ENCODE measurements at regions not wholly inside any gene's neighbourhood (a gene's known extent, or its start where the extent isn't known, plus 50 kb on each side); places are given as distances from the start of the nearest gene placed in this dataset.

DNA sequence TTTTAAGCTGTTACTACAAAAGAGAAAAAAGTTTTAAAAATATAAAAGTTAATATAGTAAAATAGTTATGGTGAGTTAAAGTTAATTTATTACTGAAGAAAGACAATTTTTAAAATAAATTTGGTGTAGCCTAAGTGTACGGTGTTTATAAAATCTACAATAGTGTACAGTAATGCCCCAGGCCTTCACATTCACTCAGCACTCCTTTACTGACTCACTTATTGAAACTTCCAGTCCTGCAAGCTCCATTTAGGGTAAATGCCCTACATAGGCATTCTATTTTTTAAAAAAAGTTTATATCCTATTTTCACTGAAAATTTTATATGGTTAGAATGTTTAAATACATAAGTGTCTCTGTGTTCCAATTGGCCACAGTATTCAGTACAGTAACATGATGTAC lies 769.5 kb upstream of the NOVA1 start (continued):
- no peak for TF ChIP-seq ZNF391 (tag by site-specific recombination; IDR thresholded peaks at IDR 0.05; ENCODE audit: borderline replicate concordance, low read depth)
- TF ChIP-seq, protein P1, sequence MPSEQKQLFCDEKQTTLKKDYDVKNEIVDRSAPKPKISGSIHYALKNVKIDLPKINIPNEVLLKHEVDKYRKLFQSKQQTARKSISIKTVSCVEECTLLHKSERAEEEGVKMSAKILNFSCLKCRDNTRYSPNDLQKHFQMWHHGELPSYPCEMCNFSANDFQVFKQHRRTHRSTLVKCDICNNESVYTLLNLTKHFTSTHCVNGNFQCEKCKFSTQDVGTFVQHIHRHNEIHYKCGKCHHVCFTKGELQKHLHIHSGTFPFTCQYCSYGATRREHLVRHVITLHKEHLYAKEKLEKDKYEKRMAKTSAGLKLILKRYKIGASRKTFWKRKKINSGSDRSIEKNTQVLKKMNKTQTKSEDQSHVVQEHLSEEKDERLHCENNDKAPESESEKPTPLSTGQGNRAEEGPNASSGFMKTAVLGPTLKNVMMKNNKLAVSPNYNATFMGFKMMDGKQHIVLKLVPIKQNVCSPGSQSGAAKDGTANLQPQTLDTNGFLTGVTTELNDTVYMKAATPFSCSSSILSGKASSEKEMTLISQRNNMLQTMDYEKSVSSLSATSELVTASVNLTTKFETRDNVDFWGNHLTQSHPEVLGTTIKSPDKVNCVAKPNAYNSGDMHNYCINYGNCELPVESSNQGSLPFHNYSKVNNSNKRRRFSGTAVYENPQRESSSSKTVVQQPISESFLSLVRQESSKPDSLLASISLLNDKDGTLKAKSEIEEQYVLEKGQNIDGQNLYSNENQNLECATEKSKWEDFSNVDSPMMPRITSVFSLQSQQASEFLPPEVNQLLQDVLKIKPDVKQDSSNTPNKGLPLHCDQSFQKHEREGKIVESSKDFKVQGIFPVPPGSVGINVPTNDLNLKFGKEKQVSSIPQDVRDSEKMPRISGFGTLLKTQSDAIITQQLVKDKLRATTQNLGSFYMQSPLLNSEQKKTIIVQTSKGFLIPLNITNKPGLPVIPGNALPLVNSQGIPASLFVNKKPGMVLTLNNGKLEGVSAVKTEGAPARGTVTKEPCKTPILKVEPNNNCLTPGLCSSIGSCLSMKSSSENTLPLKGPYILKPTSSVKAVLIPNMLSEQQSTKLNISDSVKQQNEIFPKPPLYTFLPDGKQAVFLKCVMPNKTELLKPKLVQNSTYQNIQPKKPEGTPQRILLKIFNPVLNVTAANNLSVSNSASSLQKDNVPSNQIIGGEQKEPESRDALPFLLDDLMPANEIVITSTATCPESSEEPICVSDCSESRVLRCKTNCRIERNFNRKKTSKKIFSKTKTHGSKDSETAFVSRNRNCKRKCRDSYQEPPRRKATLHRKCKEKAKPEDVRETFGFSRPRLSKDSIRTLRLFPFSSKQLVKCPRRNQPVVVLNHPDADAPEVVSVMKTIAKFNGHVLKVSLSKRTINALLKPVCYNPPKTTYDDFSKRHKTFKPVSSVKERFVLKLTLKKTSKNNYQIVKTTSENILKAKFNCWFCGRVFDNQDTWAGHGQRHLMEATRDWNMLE (tag by site-specific recombination; conservative IDR thresholded peaks at IDR 0.05; ENCODE audit: low read depth), result no peak
- TF ChIP-seq PRDM1 (tag by site-specific recombination; IDR thresholded peaks at IDR 0.05), result no peak
- TF ChIP-seq ZNF558 (tag by site-specific recombination; IDR thresholded peaks at IDR 0.05), result no peak
- no peak for TF ChIP-seq ZNF623 (tag by site-specific recombination; IDR thresholded peaks at IDR 0.05)
- TF ChIP-seq ZNF629 (tag by site-specific recombination; IDR thresholded peaks at IDR 0.05), result no peak

DNA sequence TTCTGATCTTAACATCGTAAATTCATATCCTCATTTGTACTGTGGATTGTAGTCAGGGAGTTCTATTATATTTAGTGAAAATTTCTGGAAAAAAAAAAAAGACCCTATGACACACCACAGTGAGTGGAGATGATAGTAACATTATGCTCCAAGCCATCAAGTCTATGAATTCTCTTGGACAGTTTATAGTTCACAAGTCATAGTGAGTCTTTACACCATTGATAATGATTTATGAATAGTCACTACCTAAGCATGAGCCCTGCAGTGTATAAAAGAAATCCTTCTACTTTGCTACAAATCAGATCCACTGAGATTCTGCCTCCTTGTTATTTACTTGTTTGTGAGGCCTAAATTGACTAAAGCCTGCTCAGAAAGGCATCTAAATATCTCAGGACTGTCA lies 772.2 kb upstream of the NOVA1 start:
- Histone ChIP-seq H3K4me1 (ENCODE audit: control insufficient read depth, insufficient read depth, low read length) (no peaks in the 10 kb centered on the region), H3K4me3 (ENCODE audit: low read depth, low read length) (no peak overlapping the region), H3K27ac (ENCODE audit: extremely low read depth, low read depth, low read length) (no peak overlapping the region), H3K36me3 (ENCODE audit: control insufficient read depth in 2 of 2, insufficient read depth in 1 of 2, low read length in 2 of 2) (no peaks in the 10 kb centered on the region), H3K9me3 (ENCODE audit: control insufficient read depth, insufficient read depth, low read depth, low read length) (no peaks in the 10 kb centered on the region)
- no peak for TF ChIP-seq ZNF670 (tag by site-specific recombination; IDR thresholded peaks at IDR 0.05; ENCODE audit: low read depth)
- TF ChIP-seq, protein P2, sequence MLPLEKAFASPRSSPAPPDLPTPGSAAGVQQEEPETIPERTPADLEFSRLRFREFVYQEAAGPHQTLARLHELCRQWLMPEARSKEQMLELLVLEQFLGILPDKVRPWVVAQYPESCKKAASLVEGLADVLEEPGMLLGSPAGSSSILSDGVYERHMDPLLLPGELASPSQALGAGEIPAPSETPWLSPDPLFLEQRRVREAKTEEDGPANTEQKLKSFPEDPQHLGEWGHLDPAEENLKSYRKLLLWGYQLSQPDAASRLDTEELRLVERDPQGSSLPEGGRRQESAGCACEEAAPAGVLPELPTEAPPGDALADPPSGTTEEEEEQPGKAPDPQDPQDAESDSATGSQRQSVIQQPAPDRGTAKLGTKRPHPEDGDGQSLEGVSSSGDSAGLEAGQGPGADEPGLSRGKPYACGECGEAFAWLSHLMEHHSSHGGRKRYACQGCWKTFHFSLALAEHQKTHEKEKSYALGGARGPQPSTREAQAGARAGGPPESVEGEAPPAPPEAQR (tag by site-specific recombination; IDR thresholded peaks at IDR 0.05), result no peak
- no peak for TF ChIP-seq REPIN1 (tag by site-specific recombination; IDR thresholded peaks at IDR 0.05; ENCODE audit: low read depth)
- ChIA-PET CTCF (no interaction called here), POLR2A (no interaction called here)

DNA sequence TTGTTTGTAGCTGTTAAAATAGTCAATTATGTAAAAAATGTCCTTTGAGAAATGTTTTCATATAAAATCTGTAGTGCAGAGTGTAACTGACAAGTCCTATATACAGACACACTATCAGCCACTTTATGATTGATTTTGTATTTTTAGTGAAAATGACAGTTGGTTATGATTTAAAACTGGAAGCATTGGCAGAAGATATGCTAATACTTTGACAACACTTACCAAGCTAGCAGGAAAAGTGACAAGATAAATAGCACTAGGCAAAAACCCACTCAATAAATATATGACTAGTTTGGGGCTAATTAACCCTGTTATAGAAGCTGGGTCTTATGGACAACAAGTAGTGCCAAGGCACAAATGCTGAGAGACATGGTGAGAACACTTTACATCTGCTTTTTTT lies 772.9 kb upstream of the NOVA1 start:
- no peaks in the 10 kb centered on the region for H3K9me3 ChIP-seq (ENCODE audit: control insufficient read depth, insufficient read depth, low read depth, low read length)

DNA sequence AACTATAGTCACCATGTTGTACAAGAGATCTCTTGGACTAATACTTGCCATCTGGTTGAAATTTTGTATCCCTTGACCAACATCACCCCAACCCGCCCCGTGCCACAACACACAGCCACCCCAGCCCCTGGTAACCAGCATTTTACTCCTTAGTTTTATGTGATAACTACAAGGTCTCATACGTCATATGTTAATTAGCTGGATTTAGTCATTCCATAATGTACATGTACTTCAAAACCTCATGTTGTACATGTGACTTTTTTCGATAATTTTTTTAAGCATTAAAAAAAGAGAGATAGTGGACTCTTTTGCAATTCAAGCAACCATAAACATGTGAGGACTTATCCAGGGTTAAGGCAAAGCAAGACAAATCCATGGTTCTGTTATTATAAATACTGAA lies 773.4 kb upstream of the NOVA1 start:
- no peak overlapping the region for H3K27ac ChIP-seq (ENCODE audit: extremely low read depth, low read depth, low read length)
- no peaks in the 10 kb centered on the region for H3K36me3 ChIP-seq (ENCODE audit: control insufficient read depth in 2 of 2, insufficient read depth in 1 of 2, low read length in 2 of 2)
- no peak overlapping the region for H3K4me3 ChIP-seq (ENCODE audit: low read depth, low read length)
- TF ChIP-seq, protein P3, sequence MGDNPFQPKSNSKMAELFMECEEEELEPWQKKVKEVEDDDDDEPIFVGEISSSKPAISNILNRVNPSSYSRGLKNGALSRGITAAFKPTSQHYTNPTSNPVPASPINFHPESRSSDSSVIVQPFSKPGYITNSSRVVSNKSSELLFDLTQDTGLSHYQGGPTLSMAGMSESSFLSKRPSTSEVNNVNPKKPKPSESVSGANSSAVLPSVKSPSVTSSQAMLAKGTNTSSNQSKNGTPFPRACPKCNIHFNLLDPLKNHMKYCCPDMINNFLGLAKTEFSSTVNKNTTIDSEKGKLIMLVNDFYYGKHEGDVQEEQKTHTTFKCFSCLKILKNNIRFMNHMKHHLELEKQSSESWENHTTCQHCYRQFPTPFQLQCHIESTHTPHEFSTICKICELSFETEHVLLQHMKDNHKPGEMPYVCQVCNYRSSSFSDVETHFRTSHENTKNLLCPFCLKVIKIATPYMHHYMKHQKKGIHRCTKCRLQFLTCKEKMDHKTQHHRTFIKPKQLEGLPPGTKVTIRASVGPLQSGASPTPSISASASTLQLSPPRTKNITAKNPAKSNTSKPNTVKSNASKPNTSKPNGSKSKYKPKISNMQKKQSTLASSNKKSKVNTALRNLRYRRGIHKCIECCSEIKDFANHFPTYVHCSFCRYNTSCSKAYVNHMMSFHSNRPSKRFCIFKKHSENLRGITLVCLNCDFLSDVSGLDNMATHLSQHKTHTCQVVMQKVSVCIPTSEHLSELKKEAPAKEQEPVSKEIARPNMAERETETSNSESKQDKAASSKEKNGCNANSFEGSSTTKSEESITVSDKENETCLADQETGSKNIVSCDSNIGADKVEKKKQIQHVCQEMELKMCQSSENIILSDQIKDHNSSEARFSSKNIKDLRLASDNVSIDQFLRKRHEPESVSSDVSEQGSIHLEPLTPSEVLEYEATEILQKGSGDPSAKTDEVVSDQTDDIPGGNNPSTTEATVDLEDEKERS (tag by site-specific recombination; IDR thresholded peaks at IDR 0.05), result no peak
- TF ChIP-seq ZNF10 (tag by site-specific recombination; IDR thresholded peaks at IDR 0.05), result no peak
- no peak for TF ChIP-seq ZNF23 (tag by site-specific recombination; IDR thresholded peaks at IDR 0.05; ENCODE audit: borderline replicate concordance)
- ChIA-PET CTCF (no interaction called here), POLR2A (no interaction called here)
- no peaks in the 10 kb centered on the region for H3K4me1 ChIP-seq (ENCODE audit: control insufficient read depth, insufficient read depth, low read length)
- H3K9me3 ChIP-seq (ENCODE audit: control insufficient read depth, insufficient read depth, low read depth, low read length), result no peaks in the 10 kb centered on the region

More for the DNA sequence above, 772.9 kb upstream of the NOVA1 start:
- ChIA-PET POLR2A (no interaction called here), CTCF (no interaction called here)
- no peaks in the 10 kb centered on the region for H3K36me3 ChIP-seq (ENCODE audit: control insufficient read depth in 2 of 2, insufficient read depth in 1 of 2, low read length in 2 of 2)
- no peak overlapping the region for H3K27ac ChIP-seq (ENCODE audit: extremely low read depth, low read depth, low read length)
- H3K4me1 ChIP-seq (ENCODE audit: control insufficient read depth, insufficient read depth, low read length), result no peaks in the 10 kb centered on the region
- TF ChIP-seq ZNF776 (tag by site-specific recombination; IDR thresholded peaks at IDR 0.05; ENCODE audit: borderline replicate concordance), result no peak
- TF ChIP-seq WT1 (tag by site-specific recombination; IDR thresholded peaks at IDR 0.05), result no peak
- no peak overlapping the region for H3K4me3 ChIP-seq (ENCODE audit: low read depth, low read length)

Measured in HEK293 (cell line).